Activated CD8-positive, alpha-beta memory T cell treated with anti-CD3 and anti-CD28 coated beads for 24 hours (primary cell): ENCODE measurements at regions not wholly inside any gene's neighbourhood (a gene's known extent, or its start where the extent isn't known, plus 50 kb on each side); places are given as distances from the start of the nearest gene placed in this dataset.
"Not testable (repeated sequence)": the region's sequence is repeated elsewhere in the genome, so short reads cannot be mapped to it uniquely, and the experiment has no call there.

Experiments
- DNase-seq: peaks from one replicate; pipeline ENCODE4 v3.0.0-alpha.2; 2020

- DNase-seq = not testable (repeated sequence)
Observed at GRCh38 chr12:91711925-91712324, 433.7 kb downstream of the BTG1 start.

- no peak for DNase-seq
Observed at GRCh38 chr12:91706466-91706865, 439.2 kb downstream of the BTG1 start.

- no peak for DNase-seq
Observed at GRCh38 chr12:91704446-91704845, 441.2 kb downstream of the BTG1 start.

- no peak for DNase-seq
Observed at GRCh38 chr12:91703491-91704283, 442.0 kb downstream of the BTG1 start.

GRCh38 chr12:91702843-91703425, 442.7 kb downstream of the BTG1 start:
- no peak for DNase-seq

GRCh38 chr12:91695964-91696363, 449.7 kb downstream of the BTG1 start:
- DNase-seq = no peak

- not testable (repeated sequence) for DNase-seq
Observed at GRCh38 chr12:91695406-91695805, 450.2 kb downstream of the BTG1 start.

- no peak for DNase-seq
Observed at GRCh38 chr12:91690531-91690930, 455.1 kb downstream of the BTG1 start.

- DNase-seq = no peak
Observed at GRCh38 chr12:91687052-91688017, 458.3 kb downstream of the BTG1 start.

- no peak for DNase-seq
Observed at GRCh38 chr12:91685917-91686316, 459.7 kb downstream of the BTG1 start.

- no peak for DNase-seq
Observed at GRCh38 chr12:91681751-91682150, 463.9 kb downstream of the BTG1 start.

- DNase-seq = no peak
Observed at GRCh38 chr12:91680864-91681263, 464.8 kb downstream of the BTG1 start.

- DNase-seq = no peak
Observed at GRCh38 chr12:91677556-91677955, 468.1 kb downstream of the BTG1 start.

GRCh38 chr12:91675401-91675800, 470.2 kb downstream of the BTG1 start:
- no peak for DNase-seq

GRCh38 chr12:91672130-91672529, 473.5 kb downstream of the BTG1 start:
- DNase-seq = no peak

- no peak for DNase-seq
Observed at GRCh38 chr12:91667694-91668093, 478.0 kb downstream of the BTG1 start.

GRCh38 chr12:91663744-91664143, 481.1 kb upstream of the DCN start:
- no peak for DNase-seq

- no peak for DNase-seq
Observed at GRCh38 chr12:91663310-91663709, 480.7 kb upstream of the DCN start.

- DNase-seq = no peak
Observed at GRCh38 chr12:91662021-91662420, 479.4 kb upstream of the DCN start.

GRCh38 chr12:91657032-91657431, 474.4 kb upstream of the DCN start:
- DNase-seq = no peak

- DNase-seq = no peak
Observed at GRCh38 chr12:91655966-91656365, 473.3 kb upstream of the DCN start.

- DNase-seq = no peak
Observed at GRCh38 chr12:91654087-91654486, 471.5 kb upstream of the DCN start.

- DNase-seq = no peak
Observed at GRCh38 chr12:91651728-91652127, 469.1 kb upstream of the DCN start.

- DNase-seq = no peak
Observed at GRCh38 chr12:91643763-91644162, 461.1 kb upstream of the DCN start.
